ENCODE measurements at regions not wholly inside any gene's neighbourhood (a gene's known extent, or its start where the extent isn't known, plus 50 kb on each side); places are given as distances from the start of the nearest gene placed in this dataset.
A peak's percentile ranks its signal among the peaks of the same experiment; 100 is the strongest.

DNA sequence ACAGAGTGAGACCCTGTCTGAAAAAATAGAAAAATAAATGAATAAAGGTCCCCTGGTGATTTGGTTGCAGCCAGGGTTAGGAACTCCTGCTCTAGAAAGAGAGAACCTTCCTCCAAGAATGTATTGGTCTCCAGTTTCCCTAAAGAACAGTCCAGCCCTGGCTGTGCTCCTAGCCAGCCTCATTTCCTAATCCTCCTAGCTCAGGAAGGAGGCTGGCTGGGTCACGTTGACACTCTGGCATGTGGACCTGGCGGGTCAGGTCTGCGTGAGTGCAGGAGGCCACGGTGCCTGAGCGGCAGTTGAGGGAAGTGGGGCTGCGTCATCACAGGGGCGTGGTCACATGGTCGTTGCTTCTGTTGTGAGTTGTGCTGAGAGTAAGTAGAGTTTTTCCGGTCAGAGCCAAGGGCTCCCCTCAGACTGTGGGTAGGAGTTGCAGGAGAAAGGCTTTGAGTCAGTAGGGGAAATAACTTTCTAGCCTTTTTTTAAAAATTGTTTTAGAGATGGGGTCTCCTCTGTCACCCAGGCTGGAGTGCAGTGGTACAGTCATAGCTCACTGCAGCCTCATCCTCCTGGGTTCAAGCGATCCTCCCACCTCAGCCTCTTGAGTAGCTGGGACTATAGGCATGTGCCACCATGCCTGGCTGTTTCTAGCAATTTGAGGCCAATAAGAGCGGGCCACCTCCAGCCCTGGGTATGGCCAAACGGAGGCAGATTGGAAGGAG lies 194.0 kb upstream of the CIBAR2 start:
- Histone ChIP-seq H4K20me1 (ENCODE audit: control insufficient read depth, insufficient read depth, low read depth, low read length) (no peaks in the 10 kb centered on the region), H3K9me3 (ENCODE audit: control insufficient read depth, insufficient read depth, low read length) (no peaks in the 10 kb centered on the region), H3K4me2 (ENCODE audit: low read length) (peak overlapping the region; percentile 55), H3K79me2 (ENCODE audit: control insufficient read depth, low read length) (no peaks in the 10 kb centered on the region), H3K27me3 (ENCODE audit: control insufficient read depth, low read length) (peaks cover 8% of the 10 kb centered on the region; the same call in 1 of the 2 replicates), H3K27ac (ENCODE audit: low read depth, low read length) (peak overlapping the region; percentile 57), H3K4me3 (ENCODE audit: low read length) (peak overlapping the region; percentile 38), H3K9me2 (replicated peaks; ENCODE audit: control insufficient read depth, low read length) (no peaks in the 10 kb centered on the region), H3K36me3 (ENCODE audit: control insufficient read depth, low read length) (no peaks in the 10 kb centered on the region), H3K4me1 (ENCODE audit: control insufficient read depth, low read length) (peaks cover 84% of the 10 kb centered on the region), H3F3A (ENCODE audit: control insufficient read depth, insufficient read depth) (peaks cover 25% of the 10 kb centered on the region)
- TF ChIP-seq, protein P1, sequence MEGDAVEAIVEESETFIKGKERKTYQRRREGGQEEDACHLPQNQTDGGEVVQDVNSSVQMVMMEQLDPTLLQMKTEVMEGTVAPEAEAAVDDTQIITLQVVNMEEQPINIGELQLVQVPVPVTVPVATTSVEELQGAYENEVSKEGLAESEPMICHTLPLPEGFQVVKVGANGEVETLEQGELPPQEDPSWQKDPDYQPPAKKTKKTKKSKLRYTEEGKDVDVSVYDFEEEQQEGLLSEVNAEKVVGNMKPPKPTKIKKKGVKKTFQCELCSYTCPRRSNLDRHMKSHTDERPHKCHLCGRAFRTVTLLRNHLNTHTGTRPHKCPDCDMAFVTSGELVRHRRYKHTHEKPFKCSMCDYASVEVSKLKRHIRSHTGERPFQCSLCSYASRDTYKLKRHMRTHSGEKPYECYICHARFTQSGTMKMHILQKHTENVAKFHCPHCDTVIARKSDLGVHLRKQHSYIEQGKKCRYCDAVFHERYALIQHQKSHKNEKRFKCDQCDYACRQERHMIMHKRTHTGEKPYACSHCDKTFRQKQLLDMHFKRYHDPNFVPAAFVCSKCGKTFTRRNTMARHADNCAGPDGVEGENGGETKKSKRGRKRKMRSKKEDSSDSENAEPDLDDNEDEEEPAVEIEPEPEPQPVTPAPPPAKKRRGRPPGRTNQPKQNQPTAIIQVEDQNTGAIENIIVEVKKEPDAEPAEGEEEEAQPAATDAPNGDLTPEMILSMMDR (IDR thresholded peaks at IDR 0.05; ENCODE audit: low read depth, low read length, poor library complexity, severe bottlenecking), result no peak
- TF ChIP-seq EZH2phosphoT487 (IDR thresholded peaks at IDR 0.05; ENCODE audit: borderline replicate concordance, low read length), result no peak

DNA sequence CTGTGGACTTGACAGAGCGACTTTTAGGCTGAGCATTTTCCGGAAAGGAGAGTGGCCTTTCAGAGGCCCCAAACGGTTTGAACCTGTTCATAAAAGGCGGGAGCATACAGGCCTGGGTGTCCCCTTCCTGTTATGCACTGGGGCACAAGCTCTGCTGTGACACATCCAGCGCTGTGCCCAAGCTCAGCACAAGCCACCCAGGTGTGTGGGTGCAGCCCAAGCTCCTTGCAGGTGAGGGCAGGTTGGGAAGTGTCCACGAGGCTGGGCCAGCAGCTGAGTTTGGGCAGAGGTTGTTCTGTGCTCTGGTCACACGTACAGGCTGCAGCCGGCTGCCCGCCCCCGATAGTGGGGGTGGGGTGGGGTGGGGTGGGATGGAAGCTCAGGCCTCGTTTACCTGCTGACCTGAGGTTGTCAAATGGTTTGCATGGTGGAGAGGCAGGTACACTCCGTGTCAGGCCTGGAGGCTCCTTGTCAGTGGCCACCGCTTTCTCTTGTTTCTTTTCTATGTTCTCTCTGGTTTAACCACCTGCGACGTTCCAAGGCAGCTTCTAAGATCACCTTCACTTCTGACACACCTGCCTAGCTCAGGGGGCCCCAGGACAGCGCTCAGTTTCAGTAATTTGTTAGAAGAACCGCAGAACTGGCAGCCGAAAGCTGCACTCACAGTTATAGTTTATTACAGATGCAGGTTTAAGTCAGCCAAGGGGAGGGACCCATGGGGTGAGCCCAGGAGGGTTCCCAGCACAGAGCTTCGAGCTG lies 194.7 kb upstream of the CIBAR2 start:
- Histone ChIP-seq H3K9me3 (ENCODE audit: control insufficient read depth, insufficient read depth, low read length) (no peaks in the 10 kb centered on the region), H3K9me2 (replicated peaks; ENCODE audit: control insufficient read depth, low read length) (no peaks in the 10 kb centered on the region), H3K27me3 (ENCODE audit: control insufficient read depth, low read length) (peaks cover 8% of the 10 kb centered on the region; the same call in 1 of the 2 replicates), H3K4me1 (ENCODE audit: control insufficient read depth, low read length) (peaks cover 91% of the 10 kb centered on the region), H3K4me3 (ENCODE audit: low read length) (peak overlapping the region; percentile 38), H3F3A (ENCODE audit: control insufficient read depth, insufficient read depth) (peaks cover 25% of the 10 kb centered on the region), H3K27ac (ENCODE audit: low read depth, low read length) (peak overlapping the region; percentile 57), H3K36me3 (ENCODE audit: control insufficient read depth, low read length) (no peaks in the 10 kb centered on the region), H3K4me2 (ENCODE audit: low read length) (peak overlapping the region; percentile 55), H3K79me2 (ENCODE audit: control insufficient read depth, low read length) (no peaks in the 10 kb centered on the region), H4K20me1 (ENCODE audit: control insufficient read depth, insufficient read depth, low read depth, low read length) (no peaks in the 10 kb centered on the region)
- TF ChIP-seq, protein P1 (IDR thresholded peaks at IDR 0.05; ENCODE audit: low read depth, low read length, poor library complexity, severe bottlenecking), result no peak
- TF ChIP-seq EZH2phosphoT487 (IDR thresholded peaks at IDR 0.05; ENCODE audit: borderline replicate concordance, low read length), result no peak

DNA sequence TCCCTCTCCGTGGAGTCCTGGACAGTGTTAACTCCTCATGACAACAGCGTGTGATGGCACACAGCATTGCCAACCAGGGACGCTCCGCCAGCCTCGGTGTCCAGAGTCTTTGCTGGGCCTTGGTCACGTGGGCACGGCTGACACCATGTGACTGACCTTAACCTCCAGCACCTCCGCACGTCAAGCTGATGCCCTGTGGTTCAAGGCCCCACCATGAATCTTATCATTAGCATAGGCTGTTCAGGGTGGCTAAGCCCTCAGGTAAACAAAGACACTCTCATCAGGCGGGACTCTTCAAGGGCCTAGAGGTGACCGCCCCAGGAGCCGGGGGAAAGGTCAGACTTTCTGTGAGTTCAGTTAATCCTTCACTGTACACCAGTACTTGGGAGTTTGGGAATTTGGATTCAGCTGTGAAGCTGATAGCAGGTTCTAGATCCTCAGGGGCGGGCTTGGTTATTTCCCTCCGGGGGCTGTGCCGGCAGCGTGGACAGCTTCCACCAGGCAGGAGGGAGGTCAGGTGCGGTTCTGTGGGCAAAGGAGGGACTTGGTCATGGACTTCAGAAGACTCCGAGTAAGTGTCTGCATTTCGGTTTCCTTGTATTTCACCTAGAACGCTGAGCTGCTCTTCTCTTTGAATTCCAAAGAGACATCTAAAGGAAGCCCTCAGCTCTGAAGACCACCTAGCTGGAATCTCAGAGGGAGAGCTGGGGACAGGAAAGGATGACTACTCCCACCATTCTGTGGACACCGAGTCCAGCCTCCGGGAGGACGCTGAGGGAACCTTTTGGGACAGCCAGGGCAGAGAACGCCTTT lies 195.5 kb upstream of the CIBAR2 start:
- TF ChIP-seq EZH2phosphoT487 (IDR thresholded peaks at IDR 0.05; ENCODE audit: borderline replicate concordance, low read length), result no peak
- TF ChIP-seq, protein P1 (IDR thresholded peaks at IDR 0.05; ENCODE audit: low read depth, low read length, poor library complexity, severe bottlenecking), result no peak
- Histone ChIP-seq H4K20me1 (ENCODE audit: control insufficient read depth, insufficient read depth, low read depth, low read length) (no peaks in the 10 kb centered on the region), H3K4me1 (ENCODE audit: control insufficient read depth, low read length) (peaks cover 99% of the 10 kb centered on the region), H3K4me2 (ENCODE audit: low read length) (peak overlapping the region; percentile 100), H3K27me3 (ENCODE audit: control insufficient read depth, low read length) (peaks cover 3% of the 10 kb centered on the region; the same call in 1 of the 2 replicates), H3K79me2 (ENCODE audit: control insufficient read depth, low read length) (no peaks in the 10 kb centered on the region), H3K36me3 (ENCODE audit: control insufficient read depth, low read length) (no peaks in the 10 kb centered on the region), H3K27ac (ENCODE audit: low read depth, low read length) (peak overlapping the region; percentile 98), H3K4me3 (ENCODE audit: low read length) (no peak overlapping the region), H3F3A (ENCODE audit: control insufficient read depth, insufficient read depth) (peaks cover 25% of the 10 kb centered on the region), H3K9me3 (ENCODE audit: control insufficient read depth, insufficient read depth, low read length) (no peaks in the 10 kb centered on the region), H3K9me2 (replicated peaks; ENCODE audit: control insufficient read depth, low read length) (no peaks in the 10 kb centered on the region)
